ENCODE measurements at regions not wholly inside any gene's neighbourhood (a gene's known extent, or its start where the extent isn't known, plus 50 kb on each side); places are given as distances from the start of the nearest gene placed in this dataset.

GRCh38 chr5:135205632-135206349 is 171.8 kb upstream of the PITX1 start:
- 65% methylated on average over 2 of the region's 3 CpGs for WGBS (ENCODE audit: insufficient coverage)
- Histone ChIP-seq H3K36me3 (ENCODE audit: control insufficient read depth, insufficient read depth, low read length) (no peaks in the 10 kb centered on the region), H3K27me3 (ENCODE audit: control insufficient read depth, insufficient read depth, low read length) (peaks cover 2% of the 10 kb centered on the region), H3K4me3 (ENCODE audit: low read length) (no peak overlapping the region), H3K9me3 (ENCODE audit: control insufficient read depth, insufficient read depth, low read length) (no peaks in the 10 kb centered on the region), H3K27ac (ENCODE audit: low read length) (no peak overlapping the region), H3K4me1 (ENCODE audit: control insufficient read depth, insufficient read depth, low read length) (no peaks in the 10 kb centered on the region)
- intact Hi-C loops (cut with micrococcal nuclease), result no loop called here
- Mint-ChIP-seq H3K9me3 (peaks cover 6 to 9% of the 10 kb centered on the region in 2 donors), H3K27me3 (ENCODE audit: low read depth in 2 of 2) (peaks cover 20 to 27% of the 10 kb centered on the region in 2 donors), H3K36me3 (peaks cover 21% of the 10 kb centered on the region), H3K27ac (no peak overlapping the region), H3K4me3 (no peak overlapping the region), H3K4me1 (no peaks in the 10 kb centered on the region)
- ATAC-seq (no peak), DNase-seq (no peak)
- TF ChIP-seq CTCF (IDR thresholded peaks at IDR 0.05), result no peak

- no peak for DNase-seq
- Histone ChIP-seq H3K27ac (ENCODE audit: low read length) (no peak overlapping the region), H3K9me3 (ENCODE audit: control insufficient read depth, insufficient read depth, low read length) (no peaks in the 10 kb centered on the region), H3K4me3 (ENCODE audit: low read length) (no peak overlapping the region), H3K36me3 (ENCODE audit: control insufficient read depth, insufficient read depth, low read length) (no peaks in the 10 kb centered on the region), H3K4me1 (ENCODE audit: control insufficient read depth, insufficient read depth, low read length) (no peaks in the 10 kb centered on the region), H3K27me3 (ENCODE audit: control insufficient read depth, insufficient read depth, low read length) (peaks cover 2% of the 10 kb centered on the region)
- peaks cover 29 to 43% of the 10 kb centered on the region in 2 donors for H3K27me3 Mint-ChIP-seq (ENCODE audit: low read depth in 2 of 2)
- ATAC-seq, result no peak
- H3K9me3 Mint-ChIP-seq, result peaks cover 6 to 9% of the 10 kb centered on the region in 2 donors
- intact Hi-C loops (cut with micrococcal nuclease), result no loop called here
- H3K4me1 Mint-ChIP-seq, result no peaks in the 10 kb centered on the region
- no peak overlapping the region for H3K27ac Mint-ChIP-seq
- peaks cover 21% of the 10 kb centered on the region for H3K36me3 Mint-ChIP-seq
- no peak overlapping the region for H3K4me3 Mint-ChIP-seq
- no peak for TF ChIP-seq CTCF (IDR thresholded peaks at IDR 0.05)
- no CpG with 5 or more reads among the region's 1 CpG for WGBS (ENCODE audit: insufficient coverage)
Measured at GRCh38 chr5:135204151-135204600, 170.1 kb upstream of the PITX1 start.

GRCh38 chr5:135203593-135204036 is 169.6 kb upstream of the PITX1 start:
- ATAC-seq (no peak), DNase-seq (no peak)
- Histone ChIP-seq H3K27ac (ENCODE audit: low read length) (no peak overlapping the region), H3K9me3 (ENCODE audit: control insufficient read depth, insufficient read depth, low read length) (no peaks in the 10 kb centered on the region), H3K27me3 (ENCODE audit: control insufficient read depth, insufficient read depth, low read length) (peaks cover 2% of the 10 kb centered on the region), H3K36me3 (ENCODE audit: control insufficient read depth, insufficient read depth, low read length) (no peaks in the 10 kb centered on the region), H3K4me1 (ENCODE audit: control insufficient read depth, insufficient read depth, low read length) (no peaks in the 10 kb centered on the region), H3K4me3 (ENCODE audit: low read length) (no peak overlapping the region)
- Mint-ChIP-seq H3K4me1 (no peaks in the 10 kb centered on the region), H3K4me3 (no peak overlapping the region), H3K27me3 (ENCODE audit: low read depth in 2 of 2) (peaks cover 35 to 48% of the 10 kb centered on the region in 2 donors), H3K9me3 (peaks cover 6 to 9% of the 10 kb centered on the region in 2 donors), H3K36me3 (peaks cover 21% of the 10 kb centered on the region), H3K27ac (no peak overlapping the region)
- intact Hi-C loops (cut with micrococcal nuclease), result no loop called here
- 79% methylated on average over 3 of the region's 4 CpGs for WGBS (ENCODE audit: insufficient coverage)
- TF ChIP-seq CTCF (IDR thresholded peaks at IDR 0.05), result no peak

GRCh38 chr5:135203019-135203418 is 169.0 kb upstream of the PITX1 start:
- peaks cover 21% of the 10 kb centered on the region for H3K36me3 Mint-ChIP-seq
- peaks cover 2% of the 10 kb centered on the region for H3K27me3 ChIP-seq (ENCODE audit: control insufficient read depth, insufficient read depth, low read length)
- intact Hi-C loops (cut with micrococcal nuclease), result no loop called here
- WGBS (ENCODE audit: insufficient coverage), result 100% methylated on average over 2 of the region's 2 CpGs
- DNase-seq, result no peak
- no peak overlapping the region for H3K27ac ChIP-seq (ENCODE audit: low read length)
- H3K27ac Mint-ChIP-seq, result no peak overlapping the region
- peaks cover 35 to 54% of the 10 kb centered on the region in 2 donors for H3K27me3 Mint-ChIP-seq (ENCODE audit: low read depth in 2 of 2)
- no peak overlapping the region for H3K4me3 ChIP-seq (ENCODE audit: low read length)
- no peak for TF ChIP-seq CTCF (IDR thresholded peaks at IDR 0.05)
- no peaks in the 10 kb centered on the region for H3K4me1 Mint-ChIP-seq
- H3K36me3 ChIP-seq (ENCODE audit: control insufficient read depth, insufficient read depth, low read length), result no peaks in the 10 kb centered on the region
- H3K9me3 Mint-ChIP-seq, result peaks cover 6 to 9% of the 10 kb centered on the region in 2 donors
- no peaks in the 10 kb centered on the region for H3K9me3 ChIP-seq (ENCODE audit: control insufficient read depth, insufficient read depth, low read length)
- no peaks in the 10 kb centered on the region for H3K4me1 ChIP-seq (ENCODE audit: control insufficient read depth, insufficient read depth, low read length)
- H3K4me3 Mint-ChIP-seq, result no peak overlapping the region
- no peak for ATAC-seq
